GM12878 (cell line): ENCODE measurements at regions not wholly inside any gene's neighbourhood (a gene's known extent, or its start where the extent isn't known, plus 50 kb on each side); places are given as distances from the start of the nearest gene placed in this dataset.

Experiments
- ATAC-seq: fragments of 200-7000 bp; cut with Tn5 transposase; 3 replicates; pipeline ENCODE4 v1.9.1; 2020; ENCODE audit warnings: mild to moderate bottlenecking, moderate library complexity
- BruUV-seq: library from RNA; stranded (reverse); fragments of 400-500 nt; replicated peaks from 2 replicates; lab custom pipeline; 2021; lab: Mats Ljungman, UMichigan
- CTCF ChIA-PET: fragments of 300-600 bp; sonication (Branson Sonifier 250); formaldehyde crosslinking; extraction: SDS; loops from one replicate; lab custom pipeline; 2021; ENCODE audit warnings: inconsistent platforms; lab: Yijun Ruan, JAX
- POLR2A ChIA-PET: fragments of 350-600 bp; formaldehyde crosslinking; extraction: SDS; loops from one replicate; lab custom pipeline; 2021; ENCODE audit warnings: inconsistent platforms; lab: Charles Lee
- RAD21 ChIA-PET: fragments of 300-600 bp; sonication (Branson Sonifier 250); formaldehyde crosslinking; loops from one replicate; lab custom pipeline; 2023; ENCODE audit warnings: antibody characterized with exemption; ENCODE audit not compliant: unreplicated experiment; lab: Charles Lee
- SMC1A ChIA-PET: fragments of 300-600 bp; sonication (Branson Sonifier 250); formaldehyde crosslinking; loops from one replicate; lab custom pipeline; 2023; ENCODE audit not compliant: unreplicated experiment, uncharacterized antibody; lab: Charles Lee
- DNase-seq: peaks from one replicate; pipeline ENCODE4 v3.0.0-alpha.2; 2011; ENCODE audit warnings: low read depth, low spot score
- FAIRE-seq: peaks from 3 replicates; lab custom pipeline; 2011; peaks lifted over from hg19 to GRCh38; lab: Jason Lieb, UNC
- H2AFZ ChIP-seq: 2 replicates; pipeline ENCODE4 v1.6.0; 2011; ENCODE audit warnings: low read depth, low read length, control low read depth; ENCODE audit not compliant: control insufficient read depth
- H3K27ac ChIP-seq: 2 replicates; pipeline ENCODE4 v1.5.1; 2011; ENCODE audit warnings: control low read depth; ENCODE audit not compliant: control insufficient read depth, insufficient read depth
- H3K27me3 ChIP-seq, 2 experiments: replicated peaks in 1 of 2; 2 replicates each; pipeline versions ENCODE4 v1.6.0 to v1.6.1; 2011; ENCODE audit warnings: low read length in 1 of 2; ENCODE audit not compliant: control insufficient read depth in 2 of 2, insufficient read depth in 2 of 2
- H3K36me3 ChIP-seq, 2 experiments: 2 replicates each; pipeline ENCODE4 v1.5.1; 2011; ENCODE audit warnings: low read length in 1 of 2; ENCODE audit not compliant: control insufficient read depth in 2 of 2, insufficient read depth in 2 of 2
- H3K4me1 ChIP-seq: 2 replicates; pipeline ENCODE4 v1.6.1; 2011; ENCODE audit warnings: mild to moderate bottlenecking, low read length, moderate library complexity, mixed read lengths; ENCODE audit not compliant: control insufficient read depth, insufficient read depth
- H3K4me2 ChIP-seq: 2 replicates; pipeline ENCODE4 v1.6.0; 2011; ENCODE audit warnings: control low read depth; ENCODE audit not compliant: control insufficient read depth, insufficient read depth
- H3K4me3 ChIP-seq: fragments of 200-600 bp; sonication (generic); 2 replicates; pipeline ENCODE4 v1.5.1; 2016
- H3K79me2 ChIP-seq: 2 replicates; pipeline ENCODE4 v1.6.0; 2011; ENCODE audit warnings: low read length; ENCODE audit not compliant: control insufficient read depth, insufficient read depth
- H3K9ac ChIP-seq: 2 replicates; pipeline ENCODE4 v1.8.0; 2011; ENCODE audit warnings: low read length, control low read depth, mixed read lengths; ENCODE audit not compliant: control insufficient read depth, insufficient read depth
- H3K9me3 ChIP-seq: replicated peaks from 3 replicates; pipeline ENCODE4 v1.5.1; 2011; ENCODE audit warnings: mild to moderate bottlenecking, low read length; ENCODE audit not compliant: control insufficient read depth, insufficient read depth
- H4K20me1 ChIP-seq: 2 replicates; pipeline ENCODE4 v1.6.0; 2011; ENCODE audit not compliant: control insufficient read depth, insufficient read depth
- CEBPZ ChIP-seq: fragments of 150-350 bp; IDR thresholded peaks from 2 replicates; pipeline ENCODE4 v1.6.1; 2016; ENCODE audit warnings: low read depth, low read length
- CHD2 ChIP-seq: IDR thresholded peaks from 2 replicates; pipeline ENCODE4 v1.6.1; 2011; ENCODE audit warnings: low read depth, low read length, improper control_type of control experiment, borderline replicate concordance
- CREB1 ChIP-seq: IDR thresholded peaks from 2 replicates; pipeline ENCODE4 v1.6.1; 2012; ENCODE audit warnings: low read depth, mild to moderate bottlenecking, inconsistent platforms
- PML ChIP-seq: IDR thresholded peaks from 2 replicates; pipeline ENCODE4 v1.6.1; 2012; ENCODE audit warnings: low read length, inconsistent platforms
- ZSCAN29 ChIP-seq: fragments of 450-650 bp; IDR thresholded peaks from 2 replicates; pipeline ENCODE4 v1.6.1; 2017; ENCODE audit warnings: mild to moderate bottlenecking, moderate library complexity
- WGBS: methylation state at CpG from one replicate; pipeline ENCODE4 v1.1.6; 2016; ENCODE audit warnings: low lambda C conversion rate; ENCODE audit not compliant: insufficient replicate concordance, insufficient coverage; ENCODE audit errors: missing lambda C conversion rate; 5-methylcytosine and 5-hydroxymethylcytosine counted together
- in situ Hi-C: fragments of 300-500 bp; cut with MboI; formaldehyde crosslinking; loops from 9 replicates; pipeline ENCODE4 v1.14.3; 2018; ENCODE audit warnings: mixed read lengths
- intact Hi-C: fragments of 100-400 bp; cut with micrococcal nuclease; formaldehyde crosslinking; loops from one replicate; pipeline ENCODE4 v1.14.2; 2022; ENCODE audit not compliant: unreplicated experiment

- DNase-seq, result no peak
- Histone ChIP-seq H3K79me2 (no peaks in the 10 kb centered on the region), H3K36me3 (no peaks in the 10 kb centered on the region), H3K4me1 (no peaks in the 10 kb centered on the region), H3K9ac (no peak overlapping the region)
- intact Hi-C loops, result no loop called here
- no peak for TF ChIP-seq CHD2
- no peak for TF ChIP-seq ZSCAN29
- TF ChIP-seq CREB1, result no peak
- no peak for TF ChIP-seq CEBPZ
- TF ChIP-seq PML, result no peak
- TF ChIP-seq, all 136 proteins: peak for 0
- no peak for ATAC-seq
- H3K9me3 ChIP-seq, result no peaks in the 10 kb centered on the region; the same call in 2 of the 3 replicates
- CTCF ChIA-PET, result no interaction called here
- RAD21 ChIA-PET, result no interaction called here
- WGBS, result 3% methylated on average over 3 of the region's 3 CpGs
- in situ Hi-C loops, result no loop called here
- POLR2A ChIA-PET, result no interaction called here
- no peak overlapping the region for H3K4me3 ChIP-seq
- H4K20me1 ChIP-seq, result no peaks in the 10 kb centered on the region
- no peak overlapping the region for H2AFZ ChIP-seq
- no peak for FAIRE-seq
- no peaks in the 10 kb centered on the region for H3K27me3 ChIP-seq
- no peak overlapping the region for H3K27ac ChIP-seq
- SMC1A ChIA-PET, result no interaction called here
- BruUV-seq, result no TSS peak
- H3K4me2 ChIP-seq, result no peak overlapping the region
Measured at GRCh38 chrX:142576615-142577014, 371.5 kb upstream of the MAGEC2 start.
